ENCODE measurements at regions not wholly inside any gene's neighbourhood (a gene's known extent, or its start where the extent isn't known, plus 50 kb on each side); places are given as distances from the start of the nearest gene placed in this dataset.

- no peaks in the 10 kb centered on the region for H3K27me3 ChIP-seq (ENCODE audit: control insufficient read depth, insufficient read depth, low read length)
- H3K4me2 ChIP-seq (ENCODE audit: low read length) = no peak overlapping the region
- no peaks in the 10 kb centered on the region for H3K36me3 ChIP-seq (ENCODE audit: control insufficient read depth, insufficient read depth, low read length)
- H3K9ac ChIP-seq = no peak overlapping the region
- H2AFZ ChIP-seq = no peak overlapping the region
- H3K27ac ChIP-seq = no peak overlapping the region
- H3K9me3 ChIP-seq (ENCODE audit: control insufficient read depth, low read length) = no peaks in the 10 kb centered on the region
- no peak overlapping the region for H3K4me3 ChIP-seq (ENCODE audit: low read depth, low read length)
- H3K4me1 ChIP-seq = no peaks in the 10 kb centered on the region
- no peaks in the 10 kb centered on the region for H3K79me2 ChIP-seq
- TF ChIP-seq CTCF (IDR thresholded peaks at IDR 0.05) = no peak
Measured at GRCh38 chr10:81270051-81270450, 604.9 kb upstream of the NRG3 start.

GRCh38 chr10:81280497-81281479 is 594.2 kb upstream of the NRG3 start:
- Histone ChIP-seq H3K27me3 (ENCODE audit: control insufficient read depth, insufficient read depth, low read length) (no peaks in the 10 kb centered on the region), H3K9ac (no peak overlapping the region), H3K4me2 (ENCODE audit: low read length) (no peak overlapping the region), H3K4me3 (ENCODE audit: low read depth, low read length) (no peak overlapping the region), H2AFZ (no peak overlapping the region), H3K27ac (no peak overlapping the region), H3K4me1 (no peaks in the 10 kb centered on the region), H3K79me2 (no peaks in the 10 kb centered on the region), H3K9me3 (ENCODE audit: control insufficient read depth, low read length) (no peaks in the 10 kb centered on the region), H3K36me3 (ENCODE audit: control insufficient read depth, insufficient read depth, low read length) (no peaks in the 10 kb centered on the region)
- no peak for TF ChIP-seq CTCF (IDR thresholded peaks at IDR 0.05)

- no peak overlapping the region for H3K4me2 ChIP-seq (ENCODE audit: low read length)
- no peaks in the 10 kb centered on the region for H3K9me3 ChIP-seq (ENCODE audit: control insufficient read depth, low read length)
- no peak overlapping the region for H3K4me3 ChIP-seq (ENCODE audit: low read depth, low read length)
- H3K9ac ChIP-seq = no peak overlapping the region
- no peaks in the 10 kb centered on the region for H3K4me1 ChIP-seq
- H3K27ac ChIP-seq = no peak overlapping the region
- H3K36me3 ChIP-seq (ENCODE audit: control insufficient read depth, insufficient read depth, low read length) = no peaks in the 10 kb centered on the region
- no peak overlapping the region for H2AFZ ChIP-seq
- H3K27me3 ChIP-seq (ENCODE audit: control insufficient read depth, insufficient read depth, low read length) = no peaks in the 10 kb centered on the region
- no peaks in the 10 kb centered on the region for H3K79me2 ChIP-seq
- no peak for TF ChIP-seq CTCF (IDR thresholded peaks at IDR 0.05)
Measured at GRCh38 chr10:81288544-81288943, 586.5 kb upstream of the NRG3 start.

- Histone ChIP-seq H3K9me3 (ENCODE audit: control insufficient read depth, low read length) (no peaks in the 10 kb centered on the region), H3K27me3 (ENCODE audit: control insufficient read depth, insufficient read depth, low read length) (no peaks in the 10 kb centered on the region), H3K4me2 (ENCODE audit: low read length) (no peak overlapping the region), H3K4me1 (no peaks in the 10 kb centered on the region), H2AFZ (no peak overlapping the region), H3K79me2 (no peaks in the 10 kb centered on the region), H3K9ac (no peak overlapping the region), H3K27ac (no peak overlapping the region), H3K4me3 (ENCODE audit: low read depth, low read length) (no peak overlapping the region), H3K36me3 (ENCODE audit: control insufficient read depth, insufficient read depth, low read length) (no peaks in the 10 kb centered on the region)
- TF ChIP-seq CTCF (IDR thresholded peaks at IDR 0.05) = no peak
Measured at GRCh38 chr10:81297292-81297691, 577.7 kb upstream of the NRG3 start.

GRCh38 chr10:81303656-81304055 is 571.3 kb upstream of the NRG3 start:
- Histone ChIP-seq H3K4me3 (ENCODE audit: low read depth, low read length) (no peak overlapping the region), H3K27ac (no peak overlapping the region), H3K79me2 (no peaks in the 10 kb centered on the region), H3K9ac (no peak overlapping the region), H3K36me3 (ENCODE audit: control insufficient read depth, insufficient read depth, low read length) (no peaks in the 10 kb centered on the region), H2AFZ (no peak overlapping the region), H3K4me1 (no peaks in the 10 kb centered on the region), H3K9me3 (ENCODE audit: control insufficient read depth, low read length) (no peaks in the 10 kb centered on the region), H3K4me2 (ENCODE audit: low read length) (no peak overlapping the region), H3K27me3 (ENCODE audit: control insufficient read depth, insufficient read depth, low read length) (no peaks in the 10 kb centered on the region)
- TF ChIP-seq CTCF (IDR thresholded peaks at IDR 0.05) = no peak
